ENCODE measurements at regions not wholly inside any gene's neighbourhood (a gene's known extent, or its start where the extent isn't known, plus 50 kb on each side); places are given as distances from the start of the nearest gene placed in this dataset.

- Histone ChIP-seq H3K9ac (ENCODE audit: low read depth, low read length) (no peak overlapping the region), H3K27me3 (ENCODE audit: control insufficient read depth, insufficient read depth, low read length) (no peaks in the 10 kb centered on the region), H2AK9ac (replicated peaks; ENCODE audit: low read depth, low read length, poor library complexity) (no peak overlapping the region), H2BK20ac (ENCODE audit: low read depth, low read length) (no peak overlapping the region), H3K9me1 (ENCODE audit: insufficient read depth, low read length) (no peaks in the 10 kb centered on the region), H4K5ac (ENCODE audit: low read depth, low read length) (no peak overlapping the region), H4K20me1 (ENCODE audit: insufficient read depth, low read length) (no peaks in the 10 kb centered on the region), H3K4ac (ENCODE audit: low read depth, low read length) (no peak overlapping the region), H3K27ac (ENCODE audit: insufficient read depth, low read length) (no peak overlapping the region), H3K4me1 (ENCODE audit: control insufficient read depth, insufficient read depth, low read length) (no peaks in the 10 kb centered on the region), H2BK120ac (ENCODE audit: low read depth, low read length) (no peak overlapping the region), H3K18ac (ENCODE audit: low read depth, low read length) (no peak overlapping the region), H3K23ac (ENCODE audit: low read depth, low read length) (no peak overlapping the region), H3K4me2 (ENCODE audit: low read depth, low read length) (no peak overlapping the region), H3K79me1 (ENCODE audit: low read depth in 1 of 2, low read length in 2 of 2) (no peaks in the 10 kb centered on the region), H4K8ac (ENCODE audit: low read depth in 2 of 2, low read length in 2 of 2) (no peak overlapping the region), H3K14ac (replicated peaks; ENCODE audit: low read depth, low read length) (no peak overlapping the region), H3K4me3 (ENCODE audit: insufficient read depth, low read depth, low read length) (no peak overlapping the region), H3K56ac (ENCODE audit: extremely low read depth, insufficient read depth, low read length) (no peak overlapping the region), H2BK5ac (ENCODE audit: low read depth, low read length, poor library complexity, severe bottlenecking) (no peak overlapping the region), H3K36me3 (ENCODE audit: control insufficient read depth, insufficient read depth, low read length) (no peaks in the 10 kb centered on the region), H2AK5ac (ENCODE audit: low read depth, low read length) (no peak overlapping the region), H2AFZ (replicated peaks; ENCODE audit: low read length, poor library complexity) (no peak overlapping the region), H3K9me3 (ENCODE audit: control insufficient read depth, insufficient read depth, low read length) (peaks cover 3% of the 10 kb centered on the region; the same call in 1 of the 2 replicates), H2BK15ac (ENCODE audit: low read depth, low read length) (no peak overlapping the region), H4K91ac (ENCODE audit: insufficient read depth, low read depth, low read length) (no peak overlapping the region)
- DNase-seq (no peak), ATAC-seq (ENCODE audit: low read depth) (no peak)
- dilution Hi-C loops (cut with HindIII; ENCODE audit: low sequenced_read_pairs, unreplicated experiment) (no loop called here), in situ Hi-C loops (cut with MboI; ENCODE audit: low sequenced_read_pairs) (no loop called here), intact Hi-C loops (cut with micrococcal nuclease) (no loop called here)
- WGBS, 2 experiments (ENCODE audit: extremely low coverage in 2 of 2, insufficient read length in 1 of 2): no CpG with 5 or more reads among the region's 1 CpG
- TF ChIP-seq POLR2A (IDR thresholded peaks at IDR 0.05; ENCODE audit: low read depth, low read length) (no peak), NFE2L2 (IDR thresholded peaks at IDR 0.05; ENCODE audit: low read depth, low read length) (no peak), BHLHE40 (IDR thresholded peaks at IDR 0.05; ENCODE audit: low read depth, low read length) (no peak), MAFK (IDR thresholded peaks at IDR 0.05; ENCODE audit: low read depth, low read length) (no peak), SMC3 (IDR thresholded peaks at IDR 0.05; ENCODE audit: low read depth, low read length) (no peak), CEBPB (IDR thresholded peaks at IDR 0.05; ENCODE audit: low read depth, low read length) (no peak), RCOR1 (IDR thresholded peaks at IDR 0.05; ENCODE audit: insufficient replicate concordance, low read length) (no peak), ELK1 (IDR thresholded peaks at IDR 0.05; ENCODE audit: borderline replicate concordance, low read depth, low read length) (no peak), CHD1 (IDR thresholded peaks at IDR 0.05; ENCODE audit: low read depth, low read length) (no peak), USF2 (IDR thresholded peaks at IDR 0.05; ENCODE audit: low read depth, low read length) (no peak), RFX5 (IDR thresholded peaks at IDR 0.05; ENCODE audit: low read depth, low read length) (no peak), RAD21 (IDR thresholded peaks at IDR 0.05; ENCODE audit: low read length) (no peak), MAZ (IDR thresholded peaks at IDR 0.05; ENCODE audit: borderline replicate concordance, low read depth, low read length) (no peak), FOS (IDR thresholded peaks at IDR 0.05; ENCODE audit: low read depth, low read length) (no peak), MXI1 (IDR thresholded peaks at IDR 0.05; ENCODE audit: borderline replicate concordance, low read depth, low read length) (no peak), CTCF (conservative IDR thresholded peaks at IDR 0.05; ENCODE audit: low read depth, low read length) (no peak)
- CTCF ChIA-PET: no interaction called here
- no TSS peak for BruUV-seq (replicated peaks)
- POLR2A ChIA-PET (ENCODE audit: unreplicated experiment): no interaction called here
Observed at GRCh38 chr3:21056293-21056692, 694.7 kb downstream of the ZNF385D start.
